GM12875 (cell line): ENCODE measurements at regions not wholly inside any gene's neighbourhood (a gene's known extent, or its start where the extent isn't known, plus 50 kb on each side); places are given as distances from the start of the nearest gene placed in this dataset.
"Not testable (repeated sequence)": the region's sequence is repeated elsewhere in the genome, so short reads cannot be mapped to it uniquely, and the experiment has no call there.

ENCODE experiments used
- H3K4me3 ChIP-seq: one replicate; pipeline ENCODE4 v1.5.1; 2011; ENCODE audit warnings: low read depth, low read length, control low read depth
- CTCF ChIP-seq: IDR thresholded peaks from 2 replicates; pipeline ENCODE4 v1.5.1; 2011; ENCODE audit warnings: low read depth, mild to moderate bottlenecking, control low read depth, inconsistent platforms, low read length, moderate library complexity, borderline replicate concordance; ENCODE audit not compliant: insufficient read depth

DNA sequence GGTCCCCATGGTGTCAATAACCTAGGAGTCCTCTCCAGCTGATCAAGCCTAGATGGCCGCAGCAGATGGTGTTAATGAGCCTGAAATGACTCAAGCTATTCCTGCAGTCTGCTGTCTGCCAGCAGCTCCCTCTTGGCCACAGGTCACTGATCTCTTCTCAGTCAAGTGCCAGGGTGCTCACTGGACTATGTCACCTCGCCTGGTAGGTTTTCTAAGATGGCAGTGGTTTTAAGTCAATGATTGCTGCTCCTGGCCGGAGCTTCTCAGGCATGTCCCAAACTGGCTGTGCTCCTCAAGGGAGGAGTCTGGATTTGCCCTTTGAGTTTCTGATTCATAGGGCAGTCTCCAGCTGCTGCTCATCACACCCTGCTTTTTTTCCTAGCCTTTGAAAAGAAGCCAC, 58.6 kb upstream of the SHISA6 start:
- no peak overlapping the region for H3K4me3 ChIP-seq
- TF ChIP-seq CTCF, result no peak

DNA sequence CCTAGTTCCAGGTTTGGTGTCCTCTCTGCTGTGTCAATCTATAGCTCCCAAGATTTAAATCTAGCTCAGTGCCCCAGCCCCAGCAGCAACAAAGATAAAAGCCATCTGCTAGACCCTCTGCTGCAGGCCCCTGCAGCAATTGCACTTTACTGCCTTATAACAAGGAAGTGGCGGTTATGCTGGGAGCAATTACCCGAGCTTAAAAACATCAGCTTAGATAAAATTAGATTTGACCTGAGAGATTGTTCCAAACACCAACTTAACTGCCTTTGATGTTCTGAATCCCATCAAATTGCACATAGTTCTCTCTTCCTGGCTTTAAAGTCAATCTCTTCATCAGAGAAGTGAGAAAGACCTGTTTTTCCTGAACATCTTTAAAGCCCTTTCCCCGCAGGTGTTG, 62.4 kb upstream of the SHISA6 start:
- no peak for TF ChIP-seq CTCF
- no peak overlapping the region for H3K4me3 ChIP-seq

DNA sequence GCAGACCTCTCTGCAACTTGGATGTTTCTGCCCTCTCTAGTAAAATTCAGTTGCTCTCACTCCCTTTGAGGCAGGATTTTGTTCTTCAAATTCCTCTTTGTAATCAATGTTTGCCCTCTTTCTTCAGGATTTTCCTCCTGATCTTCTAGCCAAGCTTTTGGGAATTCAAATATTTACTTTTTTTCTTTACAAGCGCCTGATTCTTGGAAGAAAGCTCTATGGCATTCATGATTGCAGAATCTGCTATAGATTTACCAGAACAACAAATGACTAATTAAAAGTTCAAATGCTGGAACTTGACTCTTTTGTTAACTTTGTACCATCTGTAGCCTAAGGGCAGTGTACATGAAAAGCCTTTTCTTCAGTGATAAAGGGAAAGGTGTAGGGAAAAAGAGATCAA, 63.7 kb upstream of the SHISA6 start:
- H3K4me3 ChIP-seq, result no peak overlapping the region
- TF ChIP-seq CTCF, result no peak

DNA sequence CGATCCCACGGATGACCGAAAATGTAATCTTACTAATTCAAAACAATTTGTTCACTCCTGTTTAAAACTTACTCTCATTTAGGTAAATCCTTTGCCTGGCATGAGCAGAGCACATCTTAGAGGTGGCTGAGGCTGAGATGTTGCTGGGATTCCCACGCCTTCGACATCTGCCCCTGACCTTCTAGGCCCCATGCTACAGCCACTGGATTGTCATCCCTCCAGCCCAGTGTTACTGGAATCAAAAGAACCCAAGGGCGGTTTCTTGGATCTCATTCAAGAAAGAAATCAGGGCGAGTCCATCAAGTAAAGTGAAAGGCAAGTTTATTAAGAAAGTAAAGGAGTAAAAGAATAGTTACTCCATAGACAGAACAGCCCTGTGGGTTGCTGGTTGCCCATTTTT, 64.5 kb upstream of the SHISA6 start:
- H3K4me3 ChIP-seq, result no peak overlapping the region
- TF ChIP-seq CTCF, result no peak

GRCh38 chr17:11170881-11171280, 70.1 kb upstream of the SHISA6 start:
- TF ChIP-seq CTCF, result no peak
- no peak overlapping the region for H3K4me3 ChIP-seq

GRCh38 chr17:11151818-11152425, 89.1 kb upstream of the SHISA6 start:
- TF ChIP-seq CTCF, result no peak
- H3K4me3 ChIP-seq, result no peak overlapping the region

DNA sequence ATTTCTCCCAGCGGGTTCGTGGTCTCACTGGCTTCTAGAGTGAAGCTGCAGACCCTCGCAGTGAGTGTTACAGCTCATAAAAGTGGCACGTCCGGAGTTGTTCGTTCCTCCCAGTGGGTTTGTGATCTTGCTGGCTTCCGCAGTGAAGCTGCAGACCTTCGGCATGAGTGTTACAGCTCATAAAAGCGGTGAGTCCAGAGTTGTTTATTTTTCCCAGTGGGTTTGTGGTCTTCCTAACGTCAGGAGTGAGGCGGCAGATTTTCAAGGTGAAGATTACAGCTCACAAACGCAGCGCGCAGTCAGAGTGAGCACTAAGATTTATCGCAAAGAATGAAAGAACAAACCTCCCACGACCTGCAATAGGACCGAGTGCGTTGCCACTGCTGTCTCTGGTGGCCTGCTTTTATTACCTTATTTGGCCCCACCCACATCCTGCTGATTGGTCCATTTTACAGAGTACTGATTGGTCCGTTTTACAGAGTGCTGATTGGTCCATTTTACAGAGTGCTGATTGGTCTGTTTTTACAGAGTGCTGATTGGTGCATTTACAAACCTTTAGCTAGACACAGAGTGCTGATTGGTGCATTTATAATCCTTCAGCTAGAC, 90.0 kb upstream of the SHISA6 start:
- not testable (repeated sequence) for H3K4me3 ChIP-seq
